HEK293 (cell line): ENCODE measurements at regions not wholly inside any gene's neighbourhood (a gene's known extent, or its start where the extent isn't known, plus 50 kb on each side); places are given as distances from the start of the nearest gene placed in this dataset.
A peak's percentile ranks its signal among the peaks of the same experiment; 100 is the strongest.

Experiments used
- CTCF ChIA-PET: fragments of 350-600 bp; formaldehyde crosslinking; extraction: SDS; loops from one replicate; lab custom pipeline; 2021; ENCODE audit warnings: antibody characterized with exemption; lab: Yijun Ruan, JAX
- POLR2A ChIA-PET: fragments of 300-600 bp; formaldehyde crosslinking; extraction: SDS; loops from one replicate; lab custom pipeline; 2020; ENCODE audit warnings: antibody characterized with exemption, inconsistent platforms; lab: Yijun Ruan, JAX
- H3K27ac ChIP-seq: fragments of 200-500 bp; sonication (Bioruptor generic); 2 replicates; pipeline ENCODE4 v1.5.1; 2014; ENCODE audit warnings: low read depth, low read length, control low read depth, inconsistent platforms; ENCODE audit errors: extremely low read depth
- H3K36me3 ChIP-seq, 2 experiments: fragments of 200-500 bp in 1 of 2; sonication (Bioruptor generic) in 1 of 2; 1 replicate in 1 of 2; 2 replicates in 1 of 2; pipeline ENCODE4 v1.5.1; 2014 to 2017; ENCODE audit warnings: inconsistent platforms in 2 of 2, low read length in 2 of 2; ENCODE audit not compliant: control insufficient read depth in 2 of 2, insufficient read depth in 1 of 2
- H3K4me1 ChIP-seq: fragments of 200-500 bp; sonication (Bioruptor generic); 2 replicates; pipeline ENCODE4 v1.5.1; 2014; ENCODE audit warnings: mild to moderate bottlenecking, low read length, inconsistent platforms; ENCODE audit not compliant: control insufficient read depth, insufficient read depth
- H3K4me3 ChIP-seq: 2 replicates; pipeline ENCODE4 v1.5.1; 2011; ENCODE audit warnings: low read depth, mild to moderate bottlenecking, control low read depth, low read length, moderate library complexity
- H3K9me3 ChIP-seq: fragments of 200-500 bp; sonication (Bioruptor generic); 2 replicates; pipeline ENCODE4 v1.5.1; 2014; ENCODE audit warnings: low read depth, low read length, inconsistent platforms; ENCODE audit not compliant: control insufficient read depth, insufficient read depth
- MZF1 ChIP-seq: fragments of 450-650 bp; formaldehyde crosslinking; IDR thresholded peaks from 2 replicates; pipeline ENCODE4 v1.5.1; 2017; ENCODE audit warnings: missing biosample characterization, missing genetic modification characterization, borderline replicate concordance
- YY2 ChIP-seq: fragments of 450-650 bp; formaldehyde crosslinking; IDR thresholded peaks from 2 replicates; pipeline ENCODE4 v1.5.1; 2016; ENCODE audit warnings: missing biosample characterization, missing genetic modification characterization
- ZBTB11 ChIP-seq: fragments of 450-650 bp; formaldehyde crosslinking; conservative IDR thresholded peaks from 2 replicates; pipeline ENCODE4 v1.5.1; 2016; ENCODE audit warnings: low read depth, missing biosample characterization, missing genetic modification characterization
- ZBTB17 ChIP-seq: fragments of 450-650 bp; formaldehyde crosslinking; IDR thresholded peaks from 2 replicates; pipeline ENCODE4 v1.5.1; 2016; ENCODE audit warnings: missing biosample characterization, missing genetic modification characterization
- ZBTB20 ChIP-seq: fragments of 450-650 bp; formaldehyde crosslinking; IDR thresholded peaks from 2 replicates; pipeline ENCODE4 v1.5.1; 2016; ENCODE audit warnings: missing biosample characterization, missing genetic modification characterization
- ZBTB48 ChIP-seq: fragments of 450-650 bp; formaldehyde crosslinking; IDR thresholded peaks from 2 replicates; pipeline ENCODE4 v1.5.1; 2016; ENCODE audit warnings: missing biosample characterization, missing genetic modification characterization
- ZBTB6 ChIP-seq: fragments of 450-650 bp; formaldehyde crosslinking; IDR thresholded peaks from 2 replicates; pipeline ENCODE4 v1.5.1; 2017; ENCODE audit warnings: missing biosample characterization, missing genetic modification characterization
- ZNF202 ChIP-seq: fragments of 450-650 bp; formaldehyde crosslinking; IDR thresholded peaks from 2 replicates; pipeline ENCODE4 v1.5.1; 2016; ENCODE audit warnings: missing biosample characterization, missing genetic modification characterization, borderline replicate concordance
- ZNF221 ChIP-seq: fragments of 450-650 bp; formaldehyde crosslinking; IDR thresholded peaks from 2 replicates; pipeline ENCODE4 v1.5.1; 2017; ENCODE audit warnings: missing biosample characterization, missing genetic modification characterization, borderline replicate concordance
- ZNF23 ChIP-seq: fragments of 450-650 bp; formaldehyde crosslinking; IDR thresholded peaks from 2 replicates; pipeline ENCODE4 v1.5.1; 2016; ENCODE audit warnings: missing biosample characterization, missing genetic modification characterization, borderline replicate concordance
- ZNF26 ChIP-seq: fragments of 450-650 bp; formaldehyde crosslinking; IDR thresholded peaks from 2 replicates; pipeline ENCODE4 v1.5.1; 2016; ENCODE audit warnings: missing biosample characterization, missing genetic modification characterization
- ZNF311 ChIP-seq: fragments of 450-650 bp; formaldehyde crosslinking; IDR thresholded peaks from 2 replicates; pipeline ENCODE4 v1.5.1; 2017; ENCODE audit warnings: missing biosample characterization, missing genetic modification characterization, borderline replicate concordance
- ZNF335 ChIP-seq: fragments of 450-650 bp; formaldehyde crosslinking; conservative IDR thresholded peaks from 2 replicates; pipeline ENCODE4 v1.5.1; 2016; ENCODE audit warnings: missing biosample characterization, missing genetic modification characterization
- ZNF544 ChIP-seq: fragments of 450-650 bp; formaldehyde crosslinking; IDR thresholded peaks from 2 replicates; pipeline ENCODE4 v1.5.0; 2017; ENCODE audit warnings: missing biosample characterization, missing genetic modification characterization
- ZNF555 ChIP-seq: fragments of 450-650 bp; formaldehyde crosslinking; conservative IDR thresholded peaks from 2 replicates; pipeline ENCODE4 v1.5.1; 2017; ENCODE audit warnings: missing biosample characterization, mild to moderate bottlenecking, missing genetic modification characterization, inconsistent platforms
- ZNF560 ChIP-seq: fragments of 450-650 bp; formaldehyde crosslinking; IDR thresholded peaks from 2 replicates; pipeline ENCODE4 v1.5.1; 2017; ENCODE audit warnings: missing biosample characterization, missing genetic modification characterization, borderline replicate concordance
- ZNF624 ChIP-seq: fragments of 450-650 bp; formaldehyde crosslinking; IDR thresholded peaks from 2 replicates; pipeline ENCODE4 v1.5.1; 2017; ENCODE audit warnings: missing biosample characterization, missing genetic modification characterization
- ZNF629 ChIP-seq: fragments of 450-650 bp; formaldehyde crosslinking; IDR thresholded peaks from 2 replicates; pipeline ENCODE4 v1.5.1; 2017; ENCODE audit warnings: missing biosample characterization, missing genetic modification characterization
- ZNF701 ChIP-seq: fragments of 450-650 bp; formaldehyde crosslinking; IDR thresholded peaks from 2 replicates; pipeline ENCODE4 v1.5.1; 2016; ENCODE audit warnings: missing biosample characterization, missing genetic modification characterization
- ZNF76 ChIP-seq: fragments of 450-650 bp; formaldehyde crosslinking; IDR thresholded peaks from 2 replicates; pipeline ENCODE4; 2016; ENCODE audit warnings: low read depth, missing biosample characterization, missing genetic modification characterization, borderline replicate concordance
- ZNF768 ChIP-seq: fragments of 450-650 bp; formaldehyde crosslinking; IDR thresholded peaks from 2 replicates; pipeline ENCODE4 v1.5.1; 2018; ENCODE audit warnings: missing biosample characterization, mild to moderate bottlenecking, missing genetic modification characterization
- ZNF785 ChIP-seq: fragments of 450-650 bp; formaldehyde crosslinking; IDR thresholded peaks from 2 replicates; pipeline ENCODE4 v1.5.1; 2016; ENCODE audit warnings: missing biosample characterization, missing genetic modification characterization
- TF ChIP-seq, protein P1 (sequence below): fragments of 450-650 bp; formaldehyde crosslinking; IDR thresholded peaks from 2 replicates; pipeline ENCODE4 v1.5.1; 2016; ENCODE audit warnings: missing biosample characterization, missing genetic modification characterization
- TF ChIP-seq, protein P2 (sequence below): fragments of 450-650 bp; formaldehyde crosslinking; IDR thresholded peaks from 2 replicates; pipeline ENCODE4 v1.5.0; 2017; ENCODE audit warnings: missing biosample characterization, missing genetic modification characterization, borderline replicate concordance

DNA sequence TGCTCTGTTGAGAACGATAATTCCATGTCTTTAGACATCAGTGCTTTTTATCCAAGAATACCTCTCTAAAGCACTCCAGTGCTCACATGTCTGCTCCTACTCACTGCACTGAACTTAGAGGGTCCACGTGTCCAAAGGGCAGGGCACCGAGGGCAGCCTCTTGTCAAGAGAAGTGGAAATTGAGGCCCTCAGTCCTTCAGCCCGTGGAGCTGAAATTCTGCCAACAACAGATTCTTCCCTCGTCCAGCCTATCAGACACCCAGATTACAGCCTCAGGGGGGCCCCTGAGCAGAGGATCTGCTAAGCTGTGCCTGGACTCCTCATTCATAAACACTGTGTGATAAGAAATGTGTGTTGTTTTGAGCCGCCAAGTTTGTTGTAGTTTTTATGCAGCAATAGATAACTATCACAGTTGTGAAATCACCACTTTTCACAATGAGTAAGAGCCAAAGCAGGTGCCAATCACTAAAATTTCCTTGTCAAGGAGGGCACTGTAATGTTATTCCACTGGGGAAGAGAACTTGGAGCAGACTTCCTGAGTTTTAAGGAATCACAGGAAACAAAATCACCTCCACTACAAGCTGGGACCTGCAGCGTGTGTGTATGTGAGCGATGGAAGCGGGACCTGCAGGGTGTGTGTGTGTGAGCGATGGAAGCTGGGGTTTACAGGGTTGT lies 58.8 kb upstream of the IGFBPL1 start:
- no peaks in the 10 kb centered on the region for H3K36me3 ChIP-seq
- H3K4me1 ChIP-seq: no peaks in the 10 kb centered on the region
- no peak overlapping the region for H3K27ac ChIP-seq
- TF ChIP-seq, protein P1, sequence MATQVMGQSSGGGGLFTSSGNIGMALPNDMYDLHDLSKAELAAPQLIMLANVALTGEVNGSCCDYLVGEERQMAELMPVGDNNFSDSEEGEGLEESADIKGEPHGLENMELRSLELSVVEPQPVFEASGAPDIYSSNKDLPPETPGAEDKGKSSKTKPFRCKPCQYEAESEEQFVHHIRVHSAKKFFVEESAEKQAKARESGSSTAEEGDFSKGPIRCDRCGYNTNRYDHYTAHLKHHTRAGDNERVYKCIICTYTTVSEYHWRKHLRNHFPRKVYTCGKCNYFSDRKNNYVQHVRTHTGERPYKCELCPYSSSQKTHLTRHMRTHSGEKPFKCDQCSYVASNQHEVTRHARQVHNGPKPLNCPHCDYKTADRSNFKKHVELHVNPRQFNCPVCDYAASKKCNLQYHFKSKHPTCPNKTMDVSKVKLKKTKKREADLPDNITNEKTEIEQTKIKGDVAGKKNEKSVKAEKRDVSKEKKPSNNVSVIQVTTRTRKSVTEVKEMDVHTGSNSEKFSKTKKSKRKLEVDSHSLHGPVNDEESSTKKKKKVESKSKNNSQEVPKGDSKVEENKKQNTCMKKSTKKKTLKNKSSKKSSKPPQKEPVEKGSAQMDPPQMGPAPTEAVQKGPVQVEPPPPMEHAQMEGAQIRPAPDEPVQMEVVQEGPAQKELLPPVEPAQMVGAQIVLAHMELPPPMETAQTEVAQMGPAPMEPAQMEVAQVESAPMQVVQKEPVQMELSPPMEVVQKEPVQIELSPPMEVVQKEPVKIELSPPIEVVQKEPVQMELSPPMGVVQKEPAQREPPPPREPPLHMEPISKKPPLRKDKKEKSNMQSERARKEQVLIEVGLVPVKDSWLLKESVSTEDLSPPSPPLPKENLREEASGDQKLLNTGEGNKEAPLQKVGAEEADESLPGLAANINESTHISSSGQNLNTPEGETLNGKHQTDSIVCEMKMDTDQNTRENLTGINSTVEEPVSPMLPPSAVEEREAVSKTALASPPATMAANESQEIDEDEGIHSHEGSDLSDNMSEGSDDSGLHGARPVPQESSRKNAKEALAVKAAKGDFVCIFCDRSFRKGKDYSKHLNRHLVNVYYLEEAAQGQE (tag by site-specific recombination): no peak
- TF ChIP-seq ZNF335 (tag by site-specific recombination): peak; percentile 55
- no peak for TF ChIP-seq ZNF785
- no peak for TF ChIP-seq ZNF76
- no peak for TF ChIP-seq ZNF23 (tag by site-specific recombination)
- TF ChIP-seq ZNF26 (tag by site-specific recombination): no peak
- TF ChIP-seq ZNF768 (tag by site-specific recombination): no peak
- 0 out of 2 replicates have a peak, but pooled peaks have one; percentile 22 for TF ChIP-seq ZBTB20 (tag by site-specific recombination)
- TF ChIP-seq ZNF202 (tag by site-specific recombination): no peak
- TF ChIP-seq ZNF555: no peak
- no peak for TF ChIP-seq ZNF311
- no peaks in the 10 kb centered on the region for H3K9me3 ChIP-seq
- ChIA-PET POLR2A (no interaction called here), CTCF (no interaction called here)
- H3K4me3 ChIP-seq: no peak overlapping the region

DNA sequence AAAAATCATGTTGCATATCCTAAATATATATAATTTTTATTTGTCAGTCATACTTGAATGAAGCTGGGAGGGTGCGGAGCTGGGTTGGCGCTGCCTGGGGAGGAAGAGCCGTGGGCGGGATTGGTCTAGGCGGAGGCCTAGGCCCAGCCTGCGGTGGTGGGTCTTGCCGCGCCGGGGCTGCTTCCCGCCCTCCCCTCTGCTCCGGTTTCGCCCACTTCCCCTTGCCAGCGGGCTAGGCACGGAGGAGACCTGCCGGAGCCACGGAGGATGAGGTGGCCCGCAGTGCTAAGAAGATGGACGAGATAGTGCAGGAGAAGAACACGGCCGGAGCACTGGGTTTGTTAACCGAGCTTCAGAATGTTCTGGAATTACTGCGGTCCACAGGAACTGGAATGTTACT lies 54.0 kb upstream of the IGFBPL1 start:
- Histone ChIP-seq H3K4me3 (no peak overlapping the region), H3K36me3 (no peaks in the 10 kb centered on the region), H3K27ac (no peak overlapping the region), H3K9me3 (no peaks in the 10 kb centered on the region), H3K4me1 (no peaks in the 10 kb centered on the region)
- CTCF ChIA-PET: no interaction called here
- POLR2A ChIA-PET: no interaction called here
- TF ChIP-seq, protein P2, sequence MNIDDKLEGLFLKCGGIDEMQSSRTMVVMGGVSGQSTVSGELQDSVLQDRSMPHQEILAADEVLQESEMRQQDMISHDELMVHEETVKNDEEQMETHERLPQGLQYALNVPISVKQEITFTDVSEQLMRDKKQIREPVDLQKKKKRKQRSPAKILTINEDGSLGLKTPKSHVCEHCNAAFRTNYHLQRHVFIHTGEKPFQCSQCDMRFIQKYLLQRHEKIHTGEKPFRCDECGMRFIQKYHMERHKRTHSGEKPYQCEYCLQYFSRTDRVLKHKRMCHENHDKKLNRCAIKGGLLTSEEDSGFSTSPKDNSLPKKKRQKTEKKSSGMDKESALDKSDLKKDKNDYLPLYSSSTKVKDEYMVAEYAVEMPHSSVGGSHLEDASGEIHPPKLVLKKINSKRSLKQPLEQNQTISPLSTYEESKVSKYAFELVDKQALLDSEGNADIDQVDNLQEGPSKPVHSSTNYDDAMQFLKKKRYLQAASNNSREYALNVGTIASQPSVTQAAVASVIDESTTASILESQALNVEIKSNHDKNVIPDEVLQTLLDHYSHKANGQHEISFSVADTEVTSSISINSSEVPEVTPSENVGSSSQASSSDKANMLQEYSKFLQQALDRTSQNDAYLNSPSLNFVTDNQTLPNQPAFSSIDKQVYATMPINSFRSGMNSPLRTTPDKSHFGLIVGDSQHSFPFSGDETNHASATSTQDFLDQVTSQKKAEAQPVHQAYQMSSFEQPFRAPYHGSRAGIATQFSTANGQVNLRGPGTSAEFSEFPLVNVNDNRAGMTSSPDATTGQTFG (tag by site-specific recombination): no peak
- TF ChIP-seq YY2 (tag by site-specific recombination) (no peak), ZBTB6 (no peak), ZNF560 (tag by site-specific recombination) (no peak), ZNF629 (tag by site-specific recombination) (no peak), ZNF624 (tag by site-specific recombination) (no peak), ZBTB11 (tag by site-specific recombination) (no peak), ZBTB17 (tag by site-specific recombination) (no peak), ZNF544 (tag by site-specific recombination) (no peak), ZNF701 (tag by site-specific recombination) (no peak), MZF1 (tag by site-specific recombination) (no peak), ZNF221 (tag by site-specific recombination) (no peak), ZBTB48 (tag by site-specific recombination) (no peak)
